ENCODE measurements at regions not wholly inside any gene's neighbourhood (a gene's known extent, or its start where the extent isn't known, plus 50 kb on each side); places are given as distances from the start of the nearest gene placed in this dataset.
"Not testable (repeated sequence)": the region's sequence is repeated elsewhere in the genome, so short reads cannot be mapped to it uniquely, and the experiment has no call there.

- CTCF ChIA-PET: no interaction called here
- H3K4me1 Mint-ChIP-seq: no peaks in the 10 kb centered on the region
- H3K27ac Mint-ChIP-seq: no peak overlapping the region
- no peak overlapping the region for H3K4me3 Mint-ChIP-seq
- no peak for ATAC-seq
- H3K9me3 Mint-ChIP-seq (ENCODE audit: low read depth): no peaks in the 10 kb centered on the region
- H3K36me3 Mint-ChIP-seq: no peaks in the 10 kb centered on the region
- no peaks in the 10 kb centered on the region for H3K27me3 Mint-ChIP-seq
- DNase-seq: no peak
Observed at GRCh38 chr1:242718967-242719366, 194.5 kb upstream of the PLD5 start.

- H3K27ac Mint-ChIP-seq: no peak overlapping the region
- CTCF ChIA-PET: no interaction called here
- H3K36me3 Mint-ChIP-seq: no peaks in the 10 kb centered on the region
- H3K4me3 Mint-ChIP-seq: no peak overlapping the region
- ATAC-seq (no peak), DNase-seq (no peak)
- no peaks in the 10 kb centered on the region for H3K4me1 Mint-ChIP-seq
- no peaks in the 10 kb centered on the region for H3K27me3 Mint-ChIP-seq
- H3K9me3 Mint-ChIP-seq (ENCODE audit: low read depth): no peaks in the 10 kb centered on the region
Observed at GRCh38 chr1:242712248-242712647, 187.8 kb upstream of the PLD5 start.

- Mint-ChIP-seq H3K27me3 (no peaks in the 10 kb centered on the region), H3K9me3 (ENCODE audit: low read depth) (no peaks in the 10 kb centered on the region), H3K27ac (no peak overlapping the region), H3K36me3 (no peaks in the 10 kb centered on the region), H3K4me1 (no peaks in the 10 kb centered on the region), H3K4me3 (no peak overlapping the region)
- CTCF ChIA-PET: no interaction called here
- DNase-seq: no peak
- ATAC-seq: no peak
Observed at GRCh38 chr1:242710847-242711246, 186.3 kb upstream of the PLD5 start.

- Mint-ChIP-seq H3K4me3 (no peak overlapping the region), H3K27me3 (no peaks in the 10 kb centered on the region), H3K36me3 (no peaks in the 10 kb centered on the region), H3K27ac (no peak overlapping the region), H3K9me3 (ENCODE audit: low read depth) (no peaks in the 10 kb centered on the region), H3K4me1 (no peaks in the 10 kb centered on the region)
- ATAC-seq: no peak
- CTCF ChIA-PET: no interaction called here
- no peak for DNase-seq
Observed at GRCh38 chr1:242710286-242710685, 185.8 kb upstream of the PLD5 start.

- Mint-ChIP-seq H3K4me3 (no peak overlapping the region), H3K27ac (no peak overlapping the region), H3K9me3 (ENCODE audit: low read depth) (no peaks in the 10 kb centered on the region), H3K27me3 (no peaks in the 10 kb centered on the region), H3K36me3 (no peaks in the 10 kb centered on the region), H3K4me1 (no peaks in the 10 kb centered on the region)
- CTCF ChIA-PET: no interaction called here
- ATAC-seq (no peak), DNase-seq (no peak)
Observed at GRCh38 chr1:242703467-242703866, 179.0 kb upstream of the PLD5 start.

GRCh38 chr1:242692988-242693387 lies 168.5 kb upstream of the PLD5 start:
- Mint-ChIP-seq H3K9me3 (ENCODE audit: low read depth) (no peaks in the 10 kb centered on the region), H3K36me3 (no peaks in the 10 kb centered on the region), H3K27me3 (no peaks in the 10 kb centered on the region), H3K4me3 (no peak overlapping the region), H3K27ac (no peak overlapping the region), H3K4me1 (no peaks in the 10 kb centered on the region)
- CTCF ChIA-PET: no interaction called here
- DNase-seq (no peak), ATAC-seq (no peak)

- CTCF ChIA-PET: no interaction called here
- no peak for DNase-seq
- no peak overlapping the region for H3K27ac Mint-ChIP-seq
- no peak for ATAC-seq
- no peaks in the 10 kb centered on the region for H3K27me3 Mint-ChIP-seq
- H3K9me3 Mint-ChIP-seq (ENCODE audit: low read depth): no peaks in the 10 kb centered on the region
- H3K36me3 Mint-ChIP-seq: no peaks in the 10 kb centered on the region
- no peak overlapping the region for H3K4me3 Mint-ChIP-seq
- no peaks in the 10 kb centered on the region for H3K4me1 Mint-ChIP-seq
Observed at GRCh38 chr1:242691610-242691945, 167.1 kb upstream of the PLD5 start.

- ATAC-seq: no peak
- no peak overlapping the region for H3K27ac Mint-ChIP-seq
- H3K36me3 Mint-ChIP-seq: no peaks in the 10 kb centered on the region
- H3K4me1 Mint-ChIP-seq: no peaks in the 10 kb centered on the region
- H3K4me3 Mint-ChIP-seq: no peak overlapping the region
- DNase-seq: no peak
- CTCF ChIA-PET: no interaction called here
- no peaks in the 10 kb centered on the region for H3K27me3 Mint-ChIP-seq
- H3K9me3 Mint-ChIP-seq (ENCODE audit: low read depth): no peaks in the 10 kb centered on the region
Observed at GRCh38 chr1:242690849-242691609, 166.5 kb upstream of the PLD5 start.

GRCh38 chr1:242689378-242689777 lies 164.9 kb upstream of the PLD5 start:
- DNase-seq: no peak
- ATAC-seq: no peak
- Mint-ChIP-seq H3K4me3 (no peak overlapping the region), H3K36me3 (no peaks in the 10 kb centered on the region), H3K4me1 (no peaks in the 10 kb centered on the region), H3K9me3 (ENCODE audit: low read depth) (no peaks in the 10 kb centered on the region), H3K27ac (no peak overlapping the region), H3K27me3 (no peaks in the 10 kb centered on the region)
- CTCF ChIA-PET: no interaction called here

GRCh38 chr1:242674951-242675645 lies 150.6 kb upstream of the PLD5 start:
- DNase-seq (no peak), ATAC-seq (no peak)
- Mint-ChIP-seq H3K27ac (no peak overlapping the region), H3K36me3 (no peaks in the 10 kb centered on the region), H3K4me3 (no peak overlapping the region), H3K9me3 (ENCODE audit: low read depth) (peaks cover 3% of the 10 kb centered on the region), H3K4me1 (no peaks in the 10 kb centered on the region), H3K27me3 (no peaks in the 10 kb centered on the region)
- CTCF ChIA-PET: no interaction called here

GRCh38 chr1:242673652-242674051 lies 149.2 kb upstream of the PLD5 start:
- Mint-ChIP-seq H3K4me3 (no peak overlapping the region), H3K4me1 (no peaks in the 10 kb centered on the region), H3K27me3 (no peaks in the 10 kb centered on the region), H3K36me3 (no peaks in the 10 kb centered on the region), H3K9me3 (ENCODE audit: low read depth) (peaks cover 3% of the 10 kb centered on the region), H3K27ac (no peak overlapping the region)
- DNase-seq (no peak), ATAC-seq (no peak)
- CTCF ChIA-PET: no interaction called here

- DNase-seq; CTCF ChIA-PET; H3K27me3 Mint-ChIP-seq; H3K9me3 Mint-ChIP-seq (ENCODE audit: low read depth); H3K36me3 Mint-ChIP-seq; H3K27ac Mint-ChIP-seq; H3K4me1 Mint-ChIP-seq; H3K4me3 Mint-ChIP-seq; ATAC-seq: not testable (repeated sequence)
Observed at GRCh38 chr1:242673165-242673564, 148.7 kb upstream of the PLD5 start.

GRCh38 chr1:242670019-242670418 lies 145.5 kb upstream of the PLD5 start:
- CTCF ChIA-PET: no interaction called here
- Mint-ChIP-seq H3K36me3 (no peaks in the 10 kb centered on the region), H3K4me3 (no peak overlapping the region), H3K4me1 (no peaks in the 10 kb centered on the region), H3K9me3 (ENCODE audit: low read depth) (no peaks in the 10 kb centered on the region), H3K27ac (no peak overlapping the region), H3K27me3 (no peaks in the 10 kb centered on the region)
- ATAC-seq (no peak), DNase-seq (no peak)

- Mint-ChIP-seq H3K36me3 (no peaks in the 10 kb centered on the region), H3K9me3 (ENCODE audit: low read depth) (peaks cover 2% of the 10 kb centered on the region), H3K27me3 (no peaks in the 10 kb centered on the region), H3K4me3 (no peak overlapping the region), H3K27ac (no peak overlapping the region), H3K4me1 (no peaks in the 10 kb centered on the region)
- ATAC-seq (no peak), DNase-seq (no peak)
- CTCF ChIA-PET: no interaction called here
Observed at GRCh38 chr1:242662886-242663285, 138.4 kb upstream of the PLD5 start.
